Midbrain (tissue), 1 donor: ENCODE measurements at regions not wholly inside any gene's neighbourhood (a gene's known extent, or its start where the extent isn't known, plus 50 kb on each side); places are given as distances from the start of the nearest gene placed in this dataset.

Experiments used
- DNase-seq: peaks from one replicate; lab custom pipeline; 2025; lab: John Stamatoyannopoulos, UW

GRCh38 chr11:70675697-70676374 lies 277.5 kb downstream of the CTTN start:
- no peak for DNase-seq

DNA sequence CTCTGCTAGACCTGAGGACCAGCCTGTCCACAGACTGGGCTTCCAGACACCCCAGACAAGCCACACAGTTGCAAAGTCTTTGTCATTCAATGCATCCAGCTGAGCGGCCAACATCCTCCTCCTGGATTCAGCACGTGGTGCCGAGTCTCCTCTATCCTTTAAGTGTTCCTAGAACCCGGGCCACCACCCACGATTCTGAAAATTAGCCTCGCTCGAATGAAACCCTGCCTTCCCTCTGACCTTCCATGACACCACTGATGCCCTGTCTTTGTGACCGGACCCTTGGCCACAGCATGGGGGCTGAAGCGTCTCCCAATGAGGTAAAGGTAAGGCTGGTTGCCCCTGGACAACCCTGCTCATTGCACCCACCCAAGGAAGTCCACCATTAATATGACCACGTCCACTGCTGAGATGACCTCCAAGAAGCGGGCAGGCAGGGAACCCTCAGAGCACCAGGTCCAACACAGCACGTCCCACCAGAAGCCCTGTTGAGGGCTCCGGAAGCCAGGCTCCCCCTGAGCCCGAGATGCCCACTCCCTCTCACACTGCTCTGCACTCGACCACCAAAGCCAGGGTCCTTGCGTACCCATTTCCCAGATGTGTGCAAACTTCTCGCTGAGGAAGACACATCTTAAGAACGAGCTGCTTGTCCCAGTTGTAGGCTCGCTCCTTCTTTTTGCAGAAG lies 279.0 kb downstream of the CTTN start:
- DNase-seq: no peak

GRCh38 chr11:70678931-70679900 lies 280.9 kb downstream of the CTTN start:
- DNase-seq: no peak

- DNase-seq: no peak
Observed at GRCh38 chr11:70680781-70681281, 282.5 kb downstream of the CTTN start.

- no peak for DNase-seq
Observed at GRCh38 chr11:70682056-70682455, 283.7 kb downstream of the CTTN start.

GRCh38 chr11:70682760-70683159 lies 284.4 kb downstream of the CTTN start:
- no peak for DNase-seq

- DNase-seq: no peak
Observed at GRCh38 chr11:70687716-70688115, 289.4 kb downstream of the CTTN start.

- no peak for DNase-seq
Observed at GRCh38 chr11:70688142-70688541, 289.8 kb downstream of the CTTN start.

DNA sequence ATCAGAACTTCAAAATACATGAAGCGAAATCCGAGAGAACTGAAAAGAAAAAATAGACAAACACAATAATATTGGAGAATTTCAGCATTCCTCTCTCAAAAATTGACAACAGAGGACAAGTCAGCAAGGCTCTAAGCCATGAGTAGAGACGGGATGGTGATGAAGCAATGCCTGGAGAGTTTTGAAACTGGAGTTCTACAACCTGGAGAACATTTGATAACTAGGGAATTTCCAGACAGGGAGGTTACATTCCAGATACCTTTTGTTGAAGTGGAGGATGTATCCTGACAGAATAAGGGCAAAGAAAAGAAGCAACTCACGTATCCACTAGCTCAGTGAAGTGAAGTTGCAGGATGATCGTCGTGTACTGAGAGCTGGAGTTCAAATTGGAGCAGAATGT lies 291.4 kb downstream of the CTTN start:
- no peak for DNase-seq

- no peak for DNase-seq
Observed at GRCh38 chr11:70692131-70692530, 293.8 kb downstream of the CTTN start.

DNA sequence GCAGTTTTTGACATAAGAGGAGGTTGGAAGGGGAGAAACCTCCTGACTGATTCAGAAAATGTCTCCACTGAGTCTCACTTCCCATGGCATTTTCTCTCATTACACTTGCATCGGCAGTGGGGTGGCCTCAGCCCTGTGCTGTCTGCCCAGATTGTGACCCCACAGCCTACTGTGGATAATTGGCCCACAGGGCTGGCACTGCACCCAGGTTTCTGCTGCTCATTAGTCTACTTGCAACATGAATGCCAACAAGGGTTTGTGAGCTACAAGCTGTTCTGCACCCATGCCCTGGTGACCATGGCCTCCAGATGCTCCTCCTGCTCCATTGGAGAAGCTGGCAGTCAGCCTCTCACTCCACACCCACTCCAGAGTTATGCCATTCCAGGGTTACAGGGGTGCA lies 296.0 kb downstream of the CTTN start:
- peak; percentile 28 for DNase-seq

DNA sequence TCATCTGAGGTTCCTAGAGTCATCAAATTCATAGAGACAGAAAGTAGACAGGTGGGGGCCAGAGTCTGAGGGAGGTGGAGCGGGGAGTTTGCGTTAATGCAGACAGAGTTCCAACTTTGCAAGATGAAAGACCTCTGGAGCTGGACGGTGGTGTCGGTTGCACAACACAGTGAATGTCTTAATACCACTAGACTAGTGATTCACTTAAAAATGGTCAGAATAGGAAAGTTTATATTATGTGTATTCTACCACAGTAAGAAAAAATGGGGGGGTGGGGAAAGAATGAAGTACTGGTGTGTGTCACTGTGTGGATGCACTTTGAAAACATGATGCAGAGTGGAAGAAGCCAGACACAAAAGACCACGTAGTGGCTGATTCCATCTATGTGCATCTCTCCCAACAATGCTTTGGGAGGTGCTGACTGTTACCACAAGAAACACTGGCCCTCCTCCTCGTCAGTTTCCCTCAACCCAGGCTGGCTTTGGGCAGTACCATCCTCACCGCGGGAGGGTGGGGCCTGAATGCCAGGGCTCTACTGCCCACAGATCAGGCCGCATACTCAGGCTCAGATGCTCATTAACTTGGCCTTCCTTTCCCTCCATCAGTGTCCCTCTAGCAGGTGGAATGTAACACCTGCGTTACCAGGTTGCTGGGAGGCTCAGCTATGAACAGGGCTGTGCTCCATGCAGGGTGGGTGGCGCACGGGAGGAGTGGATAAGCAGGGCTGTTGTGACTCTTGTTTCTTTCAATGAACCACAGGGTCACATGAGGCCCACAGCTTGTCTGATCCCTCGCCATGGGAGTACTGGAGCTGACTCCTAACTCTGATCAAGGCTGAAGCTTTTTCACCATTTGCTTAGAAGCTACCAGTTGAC lies 297.0 kb downstream of the CTTN start:
- DNase-seq: no peak

DNA sequence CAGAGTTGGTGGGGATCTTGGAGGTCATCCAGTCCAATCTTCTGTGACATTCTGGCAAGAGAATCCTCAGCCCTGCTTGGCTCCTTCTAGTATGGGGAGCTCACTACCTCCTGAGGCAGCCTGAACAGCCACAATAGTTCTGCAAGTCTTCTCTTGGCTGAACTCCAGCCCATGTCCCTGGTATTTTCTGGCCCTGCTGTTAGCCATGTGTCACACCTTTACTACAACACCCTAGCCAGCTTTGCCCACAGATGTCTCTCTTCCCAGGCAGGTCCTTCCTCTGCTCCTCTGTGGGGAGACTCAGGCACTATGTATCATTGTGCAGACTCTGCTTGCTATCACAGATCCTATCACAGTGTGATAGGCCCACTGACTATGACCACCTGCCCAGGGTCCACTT lies 297.7 kb downstream of the CTTN start:
- DNase-seq: no peak

GRCh38 chr11:70696564-70696963 lies 298.2 kb downstream of the CTTN start:
- no peak for DNase-seq

DNA sequence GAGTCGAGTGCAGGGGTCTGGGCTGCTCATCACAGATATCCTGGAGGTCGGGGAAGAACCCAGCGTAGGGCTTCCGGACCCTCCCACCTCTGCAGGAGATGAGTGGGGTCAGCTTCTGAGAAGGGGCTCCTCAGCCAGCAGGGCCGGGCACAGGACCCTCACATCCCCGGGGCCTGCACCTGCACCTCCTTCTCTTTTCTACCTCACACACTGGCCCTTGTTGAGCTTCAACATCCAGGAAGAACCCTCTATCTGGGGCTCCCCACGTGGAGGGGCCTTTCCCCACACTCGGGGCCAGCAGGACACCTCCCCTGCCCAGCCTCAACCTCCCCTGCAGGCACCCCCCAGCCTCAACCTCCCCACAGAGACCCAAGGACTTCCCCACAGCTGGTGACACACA lies 299.4 kb downstream of the CTTN start:
- no peak for DNase-seq

- DNase-seq: no peak
Observed at GRCh38 chr11:70698871-70699270, 300.5 kb downstream of the CTTN start.

DNA sequence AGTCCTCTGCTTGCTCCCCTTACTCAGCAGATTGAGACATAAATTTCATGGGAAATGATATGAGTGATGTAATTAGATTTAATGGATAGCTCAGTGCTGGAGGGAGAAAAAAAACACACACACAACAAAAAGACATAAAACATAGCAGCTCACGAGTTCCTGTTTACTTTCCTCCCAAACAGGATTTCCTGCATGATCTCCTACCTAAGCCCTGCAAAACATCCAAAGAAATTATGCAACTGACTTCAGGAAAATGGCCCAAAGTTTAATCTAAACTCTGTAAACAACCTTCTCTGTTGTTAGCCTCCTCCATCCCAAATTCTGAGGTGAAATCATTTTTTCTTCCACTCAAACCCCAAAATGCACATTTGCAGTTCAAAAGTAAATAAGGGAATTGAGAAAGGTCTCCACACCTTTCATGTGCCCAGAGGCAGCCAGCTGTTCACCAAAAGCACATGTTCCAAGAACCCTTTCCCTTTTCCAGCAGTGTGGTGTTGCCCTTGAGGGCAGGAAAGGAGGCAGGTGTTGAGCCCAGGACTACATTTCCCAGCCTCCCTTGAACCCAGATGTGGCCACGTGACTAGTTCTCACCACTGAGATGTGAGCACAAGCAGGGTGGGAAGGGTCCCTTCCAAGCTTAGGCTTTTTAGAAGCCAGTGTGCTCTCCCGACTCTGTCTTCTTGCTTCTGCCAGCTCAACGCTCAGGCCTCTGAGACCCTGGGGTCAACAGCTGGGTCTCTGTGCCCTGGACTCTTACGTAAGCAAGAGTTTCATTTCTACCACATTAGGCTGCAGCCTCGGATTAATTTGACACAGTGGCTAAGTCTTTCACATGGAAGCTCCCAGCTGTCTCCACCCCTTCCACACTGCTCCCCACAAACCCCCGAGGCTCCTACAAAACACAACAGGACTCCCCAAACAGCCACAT lies 301.2 kb downstream of the CTTN start:
- DNase-seq: no peak

DNA sequence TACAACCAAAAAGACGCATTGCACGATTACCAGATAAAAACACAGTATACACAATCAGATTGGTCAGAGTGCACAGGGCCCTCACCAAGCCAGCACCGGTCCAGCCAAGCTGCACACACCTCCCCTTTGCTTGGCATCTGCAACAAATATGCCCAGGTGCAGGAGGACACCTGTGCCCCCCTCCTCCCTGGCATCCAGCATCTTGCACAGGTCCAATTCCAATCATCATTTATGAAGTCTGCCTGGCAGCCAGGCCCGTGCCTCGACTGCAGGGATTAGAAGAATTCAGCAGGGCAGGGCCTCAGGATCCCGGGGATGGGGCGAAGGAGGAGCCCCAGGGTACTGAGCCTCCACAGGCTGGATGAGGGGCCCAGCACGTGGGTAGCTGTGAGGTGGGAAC lies 302.1 kb downstream of the CTTN start:
- no peak for DNase-seq

- DNase-seq: no peak
Observed at GRCh38 chr11:70700871-70701270, 302.5 kb downstream of the CTTN start.

DNA sequence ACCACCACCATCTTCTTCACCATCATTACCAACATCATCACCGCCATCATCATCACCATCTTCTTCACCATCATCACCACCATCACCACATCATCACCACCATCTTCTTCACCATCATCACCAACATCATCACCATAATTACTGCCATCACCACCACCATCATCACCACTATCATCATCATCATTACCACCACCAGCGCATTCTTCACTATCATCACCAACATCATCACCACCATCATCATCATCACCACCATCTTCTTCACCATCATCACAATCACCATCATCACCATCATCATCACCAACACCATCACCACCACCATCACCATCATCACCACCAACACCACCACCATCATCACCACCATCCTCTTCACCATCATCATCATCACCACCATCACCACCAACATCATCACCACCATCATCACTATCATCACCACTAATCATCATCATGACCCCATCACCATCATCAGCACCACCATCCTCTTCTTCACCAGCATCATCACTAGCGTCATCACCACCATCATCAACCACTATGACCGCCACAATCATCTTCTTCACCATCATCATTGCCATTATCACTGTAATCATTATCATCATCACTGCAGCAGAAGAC lies 303.8 kb downstream of the CTTN start:
- no peak for DNase-seq
